Mesodermal cell (in vitro differentiated cells): ENCODE measurements at regions not wholly inside any gene's neighbourhood (a gene's known extent, or its start where the extent isn't known, plus 50 kb on each side); places are given as distances from the start of the nearest gene placed in this dataset.

Experiments used
- H3K27ac ChIP-seq: 2 replicates; pipeline ENCODE4 v1.7.0; 2013; ENCODE audit warnings: mild to moderate bottlenecking, low read depth, low read length, moderate library complexity; ENCODE audit not compliant: severe bottlenecking
- H3K36me3 ChIP-seq: 2 replicates; pipeline ENCODE4 v1.7.1; 2013; ENCODE audit warnings: mild to moderate bottlenecking, low read length, moderate library complexity; ENCODE audit not compliant: control insufficient read depth, insufficient read depth
- H3K4me1 ChIP-seq: one replicate; pipeline ENCODE4 v1.7.1; 2013; ENCODE audit warnings: mild to moderate bottlenecking, low read length; ENCODE audit not compliant: insufficient read depth, control insufficient read depth, poor library complexity, severe bottlenecking
- H3K4me3 ChIP-seq: 2 replicates; pipeline ENCODE4 v1.7.0; 2013; ENCODE audit warnings: low read length, control low read depth, mild to moderate bottlenecking; ENCODE audit not compliant: insufficient read depth, poor library complexity, severe bottlenecking; ENCODE audit errors: extremely low read depth
- H3K9me3 ChIP-seq: 2 replicates; pipeline ENCODE4 v1.7.1; 2013; ENCODE audit warnings: mild to moderate bottlenecking, low read length, moderate library complexity; ENCODE audit not compliant: control insufficient read depth
- WGBS, 2 experiments: methylation state at CpG; one replicate each; pipeline ENCODE4 v1.1.5; 2013; ENCODE audit warnings: missing lambda C conversion rate in 2 of 2; ENCODE audit not compliant: insufficient coverage in 2 of 2; 5-methylcytosine and 5-hydroxymethylcytosine counted together

- Histone ChIP-seq H3K4me3 (no peak overlapping the region), H3K27ac (no peak overlapping the region), H3K4me1 (no peaks in the 10 kb centered on the region), H3K9me3 (no peaks in the 10 kb centered on the region), H3K36me3 (no peaks in the 10 kb centered on the region)
- WGBS, 2 experiments, result no CpG with 5 or more reads among the region's 2 CpGs
These were observed 175.1 kb upstream of the CDH10 start for GRCh38 chr5:24819841-24820240.

- H3K4me1 ChIP-seq, result no peaks in the 10 kb centered on the region
- WGBS, 2 experiments, result 84 to 88% methylated on average over 2 of the region's 3 CpGs
- H3K4me3 ChIP-seq, result no peak overlapping the region
- H3K36me3 ChIP-seq, result no peaks in the 10 kb centered on the region
- H3K9me3 ChIP-seq, result no peaks in the 10 kb centered on the region
- H3K27ac ChIP-seq, result no peak overlapping the region
These were observed 173.2 kb upstream of the CDH10 start for GRCh38 chr5:24817966-24818365.

- Histone ChIP-seq H3K4me3 (no peak overlapping the region), H3K27ac (no peak overlapping the region), H3K36me3 (no peaks in the 10 kb centered on the region), H3K9me3 (no peaks in the 10 kb centered on the region), H3K4me1 (no peaks in the 10 kb centered on the region)
- WGBS, 2 experiments, result 87 to 100% methylated on average over 3 of the region's 5 CpGs
These were observed 171.4 kb upstream of the CDH10 start for GRCh38 chr5:24816206-24816605.

- H3K4me3 ChIP-seq, result no peak overlapping the region
- H3K4me1 ChIP-seq, result peaks cover 16% of the 10 kb centered on the region
- no peaks in the 10 kb centered on the region for H3K9me3 ChIP-seq
- no peak overlapping the region for H3K27ac ChIP-seq
- H3K36me3 ChIP-seq, result no peaks in the 10 kb centered on the region
These were observed 160.5 kb upstream of the CDH10 start for GRCh38 chr5:24805230-24805629.

GRCh38 chr5:24804221-24804681 is 159.5 kb upstream of the CDH10 start:
- peaks cover 16% of the 10 kb centered on the region for H3K4me1 ChIP-seq
- 89 to 100% methylated on average over 1 to 2 of the region's 3 CpGs for WGBS, 2 experiments
- no peaks in the 10 kb centered on the region for H3K9me3 ChIP-seq
- H3K4me3 ChIP-seq, result no peak overlapping the region
- no peak overlapping the region for H3K27ac ChIP-seq
- no peaks in the 10 kb centered on the region for H3K36me3 ChIP-seq

- Histone ChIP-seq H3K4me1 (peaks cover 8% of the 10 kb centered on the region), H3K36me3 (no peaks in the 10 kb centered on the region), H3K4me3 (no peak overlapping the region), H3K27ac (no peak overlapping the region), H3K9me3 (no peaks in the 10 kb centered on the region)
- no CpG with 5 or more reads among the region's 4 CpGs for WGBS, 2 experiments
These were observed 146.5 kb upstream of the CDH10 start for GRCh38 chr5:24791326-24791725.

GRCh38 chr5:24789611-24790351 is 145.0 kb upstream of the CDH10 start:
- H3K4me1 ChIP-seq, result peaks cover 8% of the 10 kb centered on the region

GRCh38 chr5:24788829-24789514 is 144.2 kb upstream of the CDH10 start:
- Histone ChIP-seq H3K27ac (peak overlapping the region; percentile 88), H3K4me3 (no peak overlapping the region)
- WGBS, 2 experiments, result 57 to 88% methylated on average over 1 of the region's 2 CpGs

More at GRCh38 chr5:24789611-24790351, 145.0 kb upstream of the CDH10 start:
- Histone ChIP-seq H3K36me3 (no peaks in the 10 kb centered on the region), H3K27ac (peak overlapping the region; percentile 88), H3K9me3 (no peaks in the 10 kb centered on the region), H3K4me3 (no peak overlapping the region)
- WGBS, 2 experiments, result 89 to 100% methylated on average over 1 to 3 of the region's 4 CpGs

GRCh38 chr5:24786108-24786507 is 141.3 kb upstream of the CDH10 start:
- Histone ChIP-seq H3K36me3 (no peaks in the 10 kb centered on the region), H3K9me3 (no peaks in the 10 kb centered on the region), H3K4me3 (no peak overlapping the region), H3K4me1 (peaks cover 8% of the 10 kb centered on the region), H3K27ac (no peak overlapping the region)
- 60 to 71% methylated on average over 1 to 2 of the region's 4 CpGs for WGBS, 2 experiments

More at GRCh38 chr5:24788829-24789514, 144.2 kb upstream of the CDH10 start:
- no peaks in the 10 kb centered on the region for H3K36me3 ChIP-seq
- no peaks in the 10 kb centered on the region for H3K9me3 ChIP-seq
- H3K4me1 ChIP-seq, result peaks cover 8% of the 10 kb centered on the region

- H3K27ac ChIP-seq, result no peak overlapping the region
- H3K4me1 ChIP-seq, result peaks cover 1% of the 10 kb centered on the region
- H3K36me3 ChIP-seq, result no peaks in the 10 kb centered on the region
These were observed 138.8 kb upstream of the CDH10 start for GRCh38 chr5:24783596-24783995.

GRCh38 chr5:24777392-24777791 is 132.6 kb upstream of the CDH10 start:
- 90 to 93% methylated on average over 2 to 3 of the region's 10 CpGs for WGBS, 2 experiments
- Histone ChIP-seq H3K9me3 (no peaks in the 10 kb centered on the region), H3K4me3 (no peak overlapping the region), H3K36me3 (no peaks in the 10 kb centered on the region), H3K4me1 (no peaks in the 10 kb centered on the region), H3K27ac (no peak overlapping the region)

More at GRCh38 chr5:24783596-24783995, 138.8 kb upstream of the CDH10 start:
- no peaks in the 10 kb centered on the region for H3K9me3 ChIP-seq
- no peak overlapping the region for H3K4me3 ChIP-seq
